NCI-H2227 treated with DMSO at 0.1 percent for 48 hours (cell line): ENCODE measurements at regions not wholly inside any gene's neighbourhood (a gene's known extent, or its start where the extent isn't known, plus 50 kb on each side); places are given as distances from the start of the nearest gene placed in this dataset.
"Not testable (repeated sequence)": the region's sequence is repeated elsewhere in the genome, so short reads cannot be mapped to it uniquely, and the experiment has no call there.

Source experiments
- DNase-seq: peaks from one replicate; lab custom pipeline; 2025; lab: John Stamatoyannopoulos, UW

GRCh38 chr4:164095313-164096110 is 601.0 kb downstream of the TMA16 start:
- no peak for DNase-seq

DNA sequence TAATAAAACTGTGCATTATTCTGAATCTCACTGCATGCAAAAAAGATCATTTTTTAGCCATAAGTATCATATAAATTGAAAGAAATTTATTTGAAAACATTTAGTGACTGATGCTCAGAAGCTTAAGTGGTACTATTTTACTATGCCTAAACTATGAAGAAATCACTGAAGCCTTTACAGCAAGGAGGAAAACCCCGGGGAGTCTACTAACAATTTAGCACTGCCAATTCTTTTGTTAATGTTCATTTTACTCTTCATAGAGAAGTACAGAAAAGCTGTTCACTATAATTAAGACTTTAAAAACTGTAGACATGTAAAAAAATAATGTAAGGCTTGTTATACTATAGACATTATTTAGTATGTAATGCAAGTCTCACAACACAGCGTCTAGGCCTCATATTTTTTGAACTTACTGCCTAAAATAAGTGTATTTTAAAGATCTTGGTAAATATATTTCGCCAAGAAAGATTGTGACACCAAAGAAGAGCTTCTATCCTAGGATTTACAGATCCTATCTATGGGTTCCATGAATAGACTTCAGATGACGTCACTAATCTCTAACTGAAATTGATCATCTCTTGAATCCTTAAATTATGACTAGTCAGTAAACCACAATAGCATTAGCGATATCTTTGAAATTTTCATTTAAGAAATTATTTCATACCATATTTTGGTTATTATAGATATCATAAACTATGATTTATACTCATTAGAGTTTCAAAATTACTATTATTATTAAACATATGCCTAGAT is 602.5 kb downstream of the TMA16 start:
- no peak for DNase-seq

DNA sequence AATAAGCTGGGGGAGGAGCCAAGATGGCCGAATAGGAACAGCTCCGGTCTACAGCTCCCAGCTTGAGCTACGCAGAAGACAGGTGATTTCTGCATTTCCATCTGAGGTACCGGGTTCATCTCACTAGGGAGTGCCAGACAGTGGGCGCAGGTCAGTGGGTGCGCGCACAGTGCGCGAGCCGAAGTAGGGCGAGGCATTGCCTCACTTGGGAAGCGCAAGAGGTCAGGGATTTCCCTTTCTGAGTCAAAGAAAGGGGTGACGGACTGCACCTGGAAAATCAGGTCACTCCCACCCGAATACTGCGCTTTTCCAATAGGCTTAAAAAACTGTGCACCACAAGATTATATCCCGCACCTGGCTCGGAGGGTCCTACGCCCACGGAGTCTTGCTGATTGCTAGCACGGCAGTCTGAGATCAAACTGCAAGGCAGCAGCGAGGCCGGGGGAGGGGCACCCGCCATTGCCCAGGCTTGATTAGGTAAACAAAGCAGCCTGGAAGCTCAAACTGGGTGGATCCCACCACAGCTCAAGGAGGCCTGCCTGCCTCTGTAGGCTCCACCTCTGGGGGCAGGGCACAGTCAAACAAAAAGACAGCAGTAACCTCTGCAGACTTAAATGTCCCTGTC is 606.4 kb downstream of the TMA16 start:
- not testable (repeated sequence) for DNase-seq

- no peak for DNase-seq
Observed at GRCh38 chr4:164108971-164109370, 614.5 kb downstream of the TMA16 start.

DNA sequence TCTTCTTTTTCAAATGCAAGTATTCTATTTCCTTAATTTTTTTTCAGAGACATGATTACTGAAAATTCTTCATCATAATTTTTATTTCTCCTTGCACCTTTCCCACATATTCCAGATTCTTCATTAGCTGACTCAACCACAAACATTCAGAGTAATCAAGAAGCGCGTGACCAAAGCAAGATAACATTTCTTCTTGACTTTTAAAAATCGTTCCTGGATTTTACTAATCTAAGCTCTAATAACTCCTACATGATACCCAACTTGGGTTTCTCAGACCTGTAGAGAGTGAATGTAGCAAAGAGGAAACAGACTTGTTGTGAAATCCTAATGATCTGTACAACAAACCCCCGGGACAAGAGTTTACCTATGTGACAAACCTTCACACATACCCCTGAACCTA is 615.0 kb downstream of the TMA16 start:
- DNase-seq = no peak

GRCh38 chr4:164115236-164115635 is 620.7 kb downstream of the TMA16 start:
- DNase-seq = no peak

- DNase-seq = no peak
Observed at GRCh38 chr4:164116286-164116685, 621.8 kb downstream of the TMA16 start.

DNA sequence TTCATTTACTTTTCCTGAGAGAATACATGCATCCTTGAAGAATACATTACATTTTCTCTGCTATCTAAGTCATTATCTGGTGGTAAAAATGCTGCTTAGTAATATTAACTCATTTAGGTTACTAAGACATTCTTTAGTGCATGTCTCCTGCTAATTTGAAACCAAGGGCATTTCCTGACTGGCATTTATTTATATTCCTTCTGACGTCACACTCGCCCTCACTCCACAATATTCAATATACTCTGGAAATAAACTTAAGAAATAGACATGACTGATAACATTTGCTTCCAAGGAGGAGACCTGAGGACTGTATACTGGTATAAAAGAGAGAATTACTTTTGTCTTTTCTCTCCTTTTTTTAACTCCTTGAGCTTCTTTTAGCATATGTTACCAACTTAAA is 619.5 kb upstream of the SMIM31 start:
- DNase-seq = no peak

DNA sequence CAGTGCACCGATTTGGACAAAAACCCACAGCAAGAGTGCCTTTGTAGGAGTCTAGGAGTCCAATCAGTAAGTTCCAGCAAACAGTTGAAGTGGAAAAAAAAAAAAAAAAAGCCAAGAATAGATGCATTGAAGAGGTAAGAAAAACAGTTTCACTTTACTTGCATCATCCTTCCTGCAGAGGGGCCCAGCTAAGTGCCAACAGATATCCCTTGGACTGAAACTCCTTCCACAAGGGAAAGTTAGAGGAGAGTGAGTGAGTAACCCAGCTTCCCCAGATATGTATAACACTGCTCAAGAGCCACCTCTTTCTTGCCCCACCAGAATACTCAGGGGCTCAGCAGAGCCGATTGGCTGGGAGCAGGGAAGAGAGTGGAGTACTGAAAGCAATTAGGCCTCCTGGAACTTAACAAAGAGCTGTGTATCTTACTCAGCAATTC is 617.7 kb upstream of the SMIM31 start:
- no peak for DNase-seq

DNA sequence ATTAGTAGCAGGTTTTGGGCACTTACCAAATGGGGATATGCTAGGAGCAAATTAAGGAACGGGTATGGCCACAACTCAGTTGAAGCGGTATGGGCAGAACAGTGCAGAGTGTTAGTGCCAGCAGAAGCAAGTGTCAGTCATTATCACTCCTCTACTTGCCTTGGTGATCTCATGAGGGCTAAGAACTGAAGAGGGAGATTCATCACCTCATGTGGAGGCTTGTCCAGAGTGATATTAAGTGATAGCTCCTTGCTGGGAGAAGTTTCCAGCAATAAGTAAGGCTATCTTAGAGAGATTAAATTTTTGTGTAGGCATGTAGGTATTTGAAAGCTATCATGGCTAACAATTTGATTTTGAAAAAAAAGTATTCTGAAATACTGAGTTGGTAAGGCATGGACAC is 615.4 kb upstream of the SMIM31 start:
- no peak for DNase-seq

- DNase-seq = no peak
Observed at GRCh38 chr4:164139291-164139690, 614.6 kb upstream of the SMIM31 start.

DNA sequence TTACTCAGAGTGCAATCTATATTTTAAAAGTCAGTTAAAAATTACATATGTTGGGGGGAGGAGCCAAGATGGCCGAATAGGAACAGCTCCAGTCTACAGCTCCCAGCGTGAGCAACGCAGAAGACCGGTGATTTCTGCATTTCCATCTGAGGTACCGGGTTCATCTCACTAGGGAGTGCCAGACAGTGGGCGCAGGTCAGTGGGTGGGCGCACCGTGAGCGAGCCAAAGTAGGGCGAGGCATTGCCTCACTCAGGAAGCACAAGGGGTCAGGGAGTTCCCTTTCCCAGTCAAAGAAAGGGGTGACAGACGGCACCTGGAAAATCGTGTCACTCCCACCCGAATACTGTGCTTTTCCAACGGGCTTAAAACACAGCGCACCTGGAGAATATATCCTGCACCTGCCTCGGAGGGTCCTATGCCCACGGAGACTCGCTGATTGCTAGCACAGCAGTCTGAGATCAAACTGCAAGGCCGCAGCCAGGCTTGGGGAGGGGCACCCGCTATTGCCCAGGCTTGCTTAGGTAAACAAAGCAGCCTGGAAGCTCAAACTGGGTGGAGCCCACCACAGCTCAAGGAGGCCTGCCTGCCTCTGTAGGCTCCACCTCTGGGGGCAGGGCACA is 612.1 kb upstream of the SMIM31 start:
- DNase-seq = not testable (repeated sequence)

GRCh38 chr4:164154416-164154815 is 599.5 kb upstream of the SMIM31 start:
- no peak for DNase-seq

GRCh38 chr4:164169591-164169990 is 584.3 kb upstream of the SMIM31 start:
- DNase-seq = no peak

- DNase-seq = no peak
Observed at GRCh38 chr4:164177153-164177552, 576.8 kb upstream of the SMIM31 start.

DNA sequence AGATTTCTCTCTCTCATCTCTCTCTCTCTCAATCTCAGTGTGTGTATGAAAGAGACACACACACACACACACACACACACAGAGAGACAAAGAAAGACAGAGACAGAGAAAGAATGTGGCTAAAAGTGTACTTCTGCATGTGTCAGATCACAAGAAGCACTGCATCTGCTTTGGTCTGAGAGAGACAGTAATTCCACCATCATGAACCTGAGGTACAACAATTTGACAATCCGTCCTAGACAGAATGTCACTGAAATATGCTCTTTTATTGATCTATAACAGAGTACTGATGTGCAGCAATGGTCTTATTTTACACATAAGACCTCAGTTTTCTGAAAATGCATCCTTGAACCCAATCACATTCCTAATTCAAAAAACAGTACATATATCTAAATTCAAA is 576.2 kb upstream of the SMIM31 start:
- no peak for DNase-seq

- no peak for DNase-seq
Observed at GRCh38 chr4:164188236-164188635, 565.7 kb upstream of the SMIM31 start.

DNA sequence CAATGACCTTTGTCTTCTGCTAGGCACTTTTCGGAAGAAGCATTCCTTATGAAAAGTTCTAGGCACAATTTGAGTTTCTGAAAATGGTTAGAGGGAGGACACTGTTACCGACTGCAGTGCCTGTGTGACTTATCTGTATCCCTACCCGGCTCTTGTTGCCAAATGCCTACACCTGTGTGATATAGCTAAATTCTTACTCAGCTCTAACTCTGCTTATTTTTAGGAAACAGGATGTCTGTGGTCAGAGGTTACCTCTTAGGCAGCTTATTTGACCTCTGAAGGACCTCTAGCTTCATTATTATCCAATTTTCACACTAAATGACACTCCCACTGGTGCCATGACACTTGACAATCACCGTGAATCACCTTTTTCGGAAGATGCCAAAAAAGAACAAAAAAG is 561.1 kb upstream of the SMIM31 start:
- no peak for DNase-seq

- DNase-seq = no peak
Observed at GRCh38 chr4:164193676-164194075, 560.3 kb upstream of the SMIM31 start.

GRCh38 chr4:164197556-164197955 is 556.4 kb upstream of the SMIM31 start:
- DNase-seq = no peak

DNA sequence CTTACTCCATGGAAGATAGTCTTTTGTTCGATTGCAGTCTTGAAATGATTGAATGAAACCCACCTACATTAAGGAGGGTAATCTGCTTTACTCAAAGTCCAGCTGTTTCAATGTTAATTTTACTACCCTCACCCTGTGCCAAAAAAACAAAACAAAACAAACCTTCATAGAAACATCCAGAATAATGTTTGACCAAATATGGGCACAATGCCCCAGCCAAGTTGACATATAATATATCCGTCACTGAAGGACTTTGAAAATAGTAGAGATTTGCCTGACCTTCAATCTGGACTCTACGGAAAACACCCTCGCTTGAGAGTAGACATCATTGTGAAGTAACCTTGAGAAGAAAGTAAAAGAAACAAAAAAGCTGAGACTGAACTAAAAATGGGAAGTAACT is 550.5 kb upstream of the SMIM31 start:
- DNase-seq = no peak

DNA sequence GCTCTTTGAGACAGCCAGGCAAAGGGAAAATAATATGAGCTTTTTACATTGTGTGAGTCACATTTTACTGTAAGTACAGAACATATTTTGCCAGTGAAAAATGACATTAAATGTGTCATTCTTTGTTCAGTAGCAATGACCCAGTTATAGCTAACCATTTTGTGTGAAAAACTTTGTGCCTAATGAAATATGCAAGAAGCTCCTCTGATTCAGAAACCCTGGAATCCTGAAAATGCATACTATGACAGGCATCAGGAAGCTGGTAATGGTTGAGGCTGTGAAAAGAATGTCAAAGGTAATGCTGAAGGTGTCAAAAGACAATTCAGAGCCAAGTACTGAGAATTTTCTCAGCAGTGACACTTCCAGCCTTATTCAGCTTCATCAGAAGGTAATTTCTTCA is 549.5 kb upstream of the SMIM31 start:
- DNase-seq = no peak

DNA sequence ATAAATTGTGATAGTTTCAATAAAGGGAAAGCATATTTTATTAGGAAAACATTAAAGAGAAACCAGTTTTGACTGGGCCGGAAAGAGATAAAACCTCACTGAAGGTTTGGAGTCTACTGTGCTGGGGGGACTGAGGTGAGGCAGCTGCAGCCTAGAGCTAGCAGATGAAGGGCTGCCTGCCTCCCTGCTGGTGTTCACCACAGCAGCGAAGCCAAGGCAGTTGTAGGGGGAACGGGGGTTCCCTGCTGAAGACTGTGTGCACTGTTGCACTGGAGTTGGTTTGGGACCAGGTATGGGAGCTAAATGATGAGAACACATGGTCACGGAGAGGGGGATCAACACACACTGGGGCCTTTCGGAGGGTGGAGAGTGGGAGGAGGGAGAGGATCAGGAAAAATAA is 546.5 kb upstream of the SMIM31 start:
- no peak for DNase-seq
